H1 (cell line): ENCODE measurements at regions not wholly inside any gene's neighbourhood (a gene's known extent, or its start where the extent isn't known, plus 50 kb on each side); places are given as distances from the start of the nearest gene placed in this dataset.

ENCODE experiments used
- CTCF ChIP-seq, 3 experiments: IDR thresholded peaks; 1 replicate in 2 of 3; 2 replicates in 1 of 3; pipeline versions ENCODE4 v1.5.1 to v1.6.1; 2011; ENCODE audit warnings: low read length in 3 of 3, mild to moderate bottlenecking in 3 of 3, inconsistent platforms in 2 of 3, low read depth in 1 of 3, moderate library complexity in 1 of 3; ENCODE audit not compliant: insufficient read depth in 1 of 3; ENCODE audit errors: control extremely low read depth in 1 of 3
- EZH2 ChIP-seq: fragments of 200-600 bp; sonication (generic); IDR thresholded peaks from 2 replicates; pipeline ENCODE4 v1.7.1; 2012; ENCODE audit warnings: low read depth, mild to moderate bottlenecking, moderate library complexity, low read length, inconsistent platforms; ENCODE audit not compliant: severe bottlenecking
- GABPA ChIP-seq: IDR thresholded peaks from 2 replicates; pipeline ENCODE4 v1.6.1; 2011; ENCODE audit warnings: mild to moderate bottlenecking, low read length, moderate library complexity, borderline replicate concordance; ENCODE audit not compliant: insufficient read depth
- JUND ChIP-seq: IDR thresholded peaks from 2 replicates; pipeline ENCODE4 v1.6.1; 2011; ENCODE audit warnings: mild to moderate bottlenecking, improper control_type of control experiment, low read length
- NRF1 ChIP-seq: IDR thresholded peaks from 2 replicates; pipeline ENCODE4 v1.6.1; 2011; ENCODE audit warnings: mild to moderate bottlenecking, low read depth, low read length, improper control_type of control experiment
- POLR2AphosphoS5 ChIP-seq: IDR thresholded peaks from 2 replicates; pipeline ENCODE4 v1.6.1; 2011; ENCODE audit warnings: low read depth, low read length
- RBBP5 ChIP-seq: IDR thresholded peaks from 2 replicates; pipeline ENCODE4 v1.7.1; 2012; ENCODE audit warnings: low read depth, mild to moderate bottlenecking, inconsistent platforms, low read length, moderate library complexity, borderline replicate concordance
- SIX5 ChIP-seq: IDR thresholded peaks from 2 replicates; pipeline ENCODE4 v1.6.1; 2011; ENCODE audit warnings: mild to moderate bottlenecking, low read depth, low read length
- SP2 ChIP-seq: IDR thresholded peaks from 2 replicates; pipeline ENCODE4 v1.6.1; 2012; ENCODE audit warnings: mild to moderate bottlenecking, low read length, inconsistent platforms
- TAF7 ChIP-seq: optimal IDR thresholded peaks from 2 replicates; pipeline ENCODE3; 2011; ENCODE audit warnings: low read depth, mild to moderate bottlenecking, inconsistent platforms, low read length, moderate library complexity, borderline replicate concordance
- YY1 ChIP-seq: IDR thresholded peaks from 2 replicates; pipeline ENCODE4 v1.6.1; 2011; ENCODE audit warnings: low read depth, mild to moderate bottlenecking, low read length

GRCh38 chr5:166045961-166046360 is 2245.5 kb upstream of the WWC1 start:
- no peak for TF ChIP-seq TAF7
- TF ChIP-seq CTCF (IDR thresholded peaks at IDR 0.05; ENCODE audit: control extremely low read depth in 1 of 3, insufficient read depth in 1 of 3, low read depth in 1 of 3, low read length in 3 of 3): no peak
- TF ChIP-seq JUND: no peak
- no peak for TF ChIP-seq EZH2
- TF ChIP-seq POLR2AphosphoS5: no peak
- TF ChIP-seq GABPA: no peak
- no peak for TF ChIP-seq NRF1
- no peak for TF ChIP-seq SP2
- TF ChIP-seq YY1: no peak
- TF ChIP-seq SIX5: no peak
- TF ChIP-seq RBBP5: no peak
